HL-60 (cell line): ENCODE measurements at regions not wholly inside any gene's neighbourhood (a gene's known extent, or its start where the extent isn't known, plus 50 kb on each side); places are given as distances from the start of the nearest gene placed in this dataset.

Source experiments
- DNase-seq, 2 experiments: peaks; one replicate each; pipeline ENCODE4 v3.0.0-alpha.2; 2010 to 2020; ENCODE audit warnings: low read depth in 1 of 2, low spot score in 1 of 2
- H3K27ac ChIP-seq: fragments of 250-450 bp; sonication (Bioruptor Pico); replicated peaks from 2 replicates; pipeline ENCODE4 v1.5.1; 2020; ENCODE audit warnings: mild to moderate bottlenecking, moderate library complexity
- H3K27me3 ChIP-seq: fragments of 250-450 bp; sonication (Bioruptor Pico); 2 replicates; pipeline ENCODE4 v1.5.1; 2021; ENCODE audit warnings: mild to moderate bottlenecking, moderate library complexity; ENCODE audit not compliant: insufficient read depth, poor library complexity, severe bottlenecking
- H3K4me3 ChIP-seq: replicated peaks from 2 replicates; pipeline ENCODE4 v1.5.1; 2011; ENCODE audit warnings: mild to moderate bottlenecking, control low read depth, low read length; ENCODE audit not compliant: insufficient read depth
- CTCF ChIP-seq: IDR thresholded peaks from one replicate; pipeline ENCODE4 v1.5.1; 2011; ENCODE audit warnings: low read length, control low read depth, inconsistent platforms; ENCODE audit not compliant: insufficient read depth
- GABPA ChIP-seq: IDR thresholded peaks from 2 replicates; pipeline ENCODE4 v1.6.1; 2012; ENCODE audit warnings: low read depth
- POLR2AphosphoS5 ChIP-seq: IDR thresholded peaks from 2 replicates; pipeline ENCODE4 v1.6.1; 2012; ENCODE audit warnings: low read depth
- REST ChIP-seq: IDR thresholded peaks from 2 replicates; pipeline ENCODE4 v1.6.1; 2012; ENCODE audit warnings: low read depth; ENCODE audit not compliant: insufficient replicate concordance
- SPI1 ChIP-seq: IDR thresholded peaks from 2 replicates; pipeline ENCODE4 v1.6.1; 2012; ENCODE audit warnings: low read depth, mild to moderate bottlenecking, borderline replicate concordance

GRCh38 chr9:16987026-16987425, 116.6 kb upstream of the BNC2 start:
- TF ChIP-seq REST (no peak), GABPA (no peak), SPI1 (no peak), POLR2AphosphoS5 (no peak; the same call in 1 of the 2 replicates), CTCF (no peak)
- Histone ChIP-seq H3K27ac (no peak overlapping the region), H3K4me3 (no peak overlapping the region), H3K27me3 (no peaks in the 10 kb centered on the region)
- peak in 1 of 2 experiments; percentile 28 for DNase-seq

GRCh38 chr9:16986556-16986955, 116.1 kb upstream of the BNC2 start:
- DNase-seq, result no peak
- no peak overlapping the region for H3K27ac ChIP-seq

More at GRCh38 chr9:16986556-16986955, 116.1 kb upstream of the BNC2 start:
- TF ChIP-seq POLR2AphosphoS5 (no peak), GABPA (no peak), REST (no peak), CTCF (no peak), SPI1 (no peak)
- no peaks in the 10 kb centered on the region for H3K27me3 ChIP-seq
- no peak overlapping the region for H3K4me3 ChIP-seq
